ENCODE measurements at regions not wholly inside any gene's neighbourhood (a gene's known extent, or its start where the extent isn't known, plus 50 kb on each side); places are given as distances from the start of the nearest gene placed in this dataset.

DNA sequence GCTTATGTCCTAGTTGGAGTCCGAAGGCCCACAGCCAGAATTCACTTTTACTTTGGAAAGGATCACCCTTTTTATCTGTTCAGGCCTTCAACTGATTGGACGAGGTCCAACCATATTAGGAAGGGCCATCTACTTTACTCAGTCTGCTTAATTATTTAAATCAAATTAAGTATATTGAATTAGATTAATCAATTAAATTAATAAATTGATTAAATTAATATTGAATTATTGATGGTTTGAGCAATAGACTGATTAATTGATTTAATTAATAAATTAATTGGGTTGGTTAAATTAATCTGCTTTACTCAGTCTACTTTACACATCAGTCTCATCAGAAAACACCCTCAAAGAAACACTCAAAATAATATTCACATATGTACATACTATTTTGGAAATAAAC lies 816.9 kb upstream of the POT1 start:
- TF ChIP-seq DACH1 (IDR thresholded peaks at IDR 0.05; ENCODE audit: partially characterized antibody) = peak; percentile 23
- TF ChIP-seq ZNF644 (tag; IDR thresholded peaks at IDR 0.05; ENCODE audit: low read depth) = no peak
- TF ChIP-seq ZNF436 (CRISPR knock-in tag; IDR thresholded peaks at IDR 0.05) = no peak
- TF ChIP-seq RBFOX2 (IDR thresholded peaks at IDR 0.05; ENCODE audit: low read depth, low read length) = no peak
- 5% methylated on average over 2 of the region's 2 CpGs for WGBS (ENCODE audit: insufficient coverage, low coverage, missing lambda C conversion rate)
- no peaks in the 10 kb centered on the region for H3K9me3 ChIP-seq (replicated peaks; ENCODE audit: control insufficient read depth, insufficient read depth, low read depth, low read length)

GRCh38 chr7:125727215-125727614 lies 797.6 kb upstream of the POT1 start:
- intact Hi-C loops (cut with micrococcal nuclease) (no loop called here), in situ Hi-C loops (cut with MboI) (no loop called here)
- Histone ChIP-seq H3K36me3 (ENCODE audit: control insufficient read depth, insufficient read depth, low read length) (no peaks in the 10 kb centered on the region), H3K9ac (ENCODE audit: insufficient read depth in 1 of 2, low read depth in 2 of 2, low read length in 2 of 2) (no peak overlapping the region), H3K4me3 (no peak overlapping the region), H3K27ac (ENCODE audit: extremely low read depth, low read depth, low read length) (no peak overlapping the region), H4K20me1 (replicated peaks; ENCODE audit: control insufficient read depth, insufficient read depth, low read length) (no peaks in the 10 kb centered on the region), H2AFZ (ENCODE audit: low read depth, low read length) (no peak overlapping the region), H3K4me2 (ENCODE audit: insufficient read depth, low read length) (no peak overlapping the region), H3K79me2 (ENCODE audit: control insufficient read depth, insufficient read depth, low read length) (no peaks in the 10 kb centered on the region), H3K9me1 (ENCODE audit: control insufficient read depth, insufficient read depth, low read length) (no peaks in the 10 kb centered on the region), H3K4me1 (replicated peaks in 1 of 2; ENCODE audit: control insufficient read depth in 2 of 2, insufficient read depth in 2 of 2, low read length in 2 of 2) (no peaks in the 10 kb centered on the region), H3K27me3 (ENCODE audit: control insufficient read depth in 2 of 2, insufficient read depth in 2 of 2, low read length in 2 of 2) (no peaks in the 10 kb centered on the region), H3K9me3 (replicated peaks; ENCODE audit: control insufficient read depth, insufficient read depth, low read depth, low read length) (no peaks in the 10 kb centered on the region)
- FAIRE-seq (no peak), ATAC-seq (no peak), DNase-seq (ENCODE audit: extremely low read depth in 1 of 4, low spot score in 3 of 4) (no peak)
- BruUV-seq (replicated peaks) = no TSS peak
- ChIA-PET POLR2A (no interaction called here), CTCF (ENCODE audit: low intra/inter-chr PET ratio) (no interaction called here)
- 0% methylated on average over 1 of the region's 1 CpG for WGBS (ENCODE audit: insufficient coverage, low coverage, missing lambda C conversion rate)
- TF ChIP-seq KDM5B (IDR thresholded peaks at IDR 0.05; ENCODE audit: insufficient replicate concordance, low read depth, low read length) (no peak), KLF16 (IDR thresholded peaks at IDR 0.05) (no peak)

More for the DNA sequence above, 816.9 kb upstream of the POT1 start:
- Histone ChIP-seq H3K4me2 (ENCODE audit: insufficient read depth, low read length) (no peak overlapping the region), H3K27me3 (ENCODE audit: control insufficient read depth in 2 of 2, insufficient read depth in 2 of 2, low read length in 2 of 2) (no peaks in the 10 kb centered on the region), H3K4me3 (no peak overlapping the region), H2AFZ (ENCODE audit: low read depth, low read length) (no peak overlapping the region), H3K9me1 (ENCODE audit: control insufficient read depth, insufficient read depth, low read length) (no peaks in the 10 kb centered on the region), H3K4me1 (replicated peaks in 1 of 2; ENCODE audit: control insufficient read depth in 2 of 2, insufficient read depth in 2 of 2, low read length in 2 of 2) (no peaks in the 10 kb centered on the region), H3K9ac (ENCODE audit: insufficient read depth in 1 of 2, low read depth in 2 of 2, low read length in 2 of 2) (no peak overlapping the region), H3K36me3 (ENCODE audit: control insufficient read depth, insufficient read depth, low read length) (no peaks in the 10 kb centered on the region), H4K20me1 (replicated peaks; ENCODE audit: control insufficient read depth, insufficient read depth, low read length) (no peaks in the 10 kb centered on the region), H3K27ac (ENCODE audit: extremely low read depth, low read depth, low read length) (no peak overlapping the region), H3K79me2 (ENCODE audit: control insufficient read depth, insufficient read depth, low read length) (no peaks in the 10 kb centered on the region)
- BruUV-seq (replicated peaks) = no TSS peak
- FAIRE-seq = no peak
- DNase-seq (ENCODE audit: extremely low read depth in 1 of 4, low spot score in 3 of 4) = no peak
- intact Hi-C loops (cut with micrococcal nuclease) = no loop called here
- ATAC-seq = no peak
- in situ Hi-C loops (cut with MboI) = no loop called here
- POLR2A ChIA-PET = no interaction called here
- CTCF ChIA-PET (ENCODE audit: low intra/inter-chr PET ratio) = no interaction called here
